GM18909 (cell line): ENCODE measurements at regions not wholly inside any gene's neighbourhood (a gene's known extent, or its start where the extent isn't known, plus 50 kb on each side); places are given as distances from the start of the nearest gene placed in this dataset.
"Not testable (repeated sequence)": the region's sequence is repeated elsewhere in the genome, so short reads cannot be mapped to it uniquely, and the experiment has no call there.

Experiments used
- ATAC-seq: cut with Tn5 transposase; IDR thresholded peaks from one replicate; pipeline ENCODE4 v1.9.1; 2021; ENCODE audit warnings: mild to moderate bottlenecking; ENCODE audit not compliant: unreplicated experiment, poor library complexity

GRCh38 chr1:34366875-34367624 lies 190.3 kb downstream of the C1orf94 start:
- no peak for ATAC-seq

GRCh38 chr1:34367954-34368353 lies 191.2 kb downstream of the C1orf94 start:
- no peak for ATAC-seq

GRCh38 chr1:34369701-34370455 lies 193.2 kb downstream of the C1orf94 start:
- ATAC-seq: no peak

GRCh38 chr1:34370748-34371147 lies 194.0 kb downstream of the C1orf94 start:
- ATAC-seq: no peak

- not testable (repeated sequence) for ATAC-seq
Observed at GRCh38 chr1:34371179-34371578, 194.5 kb downstream of the C1orf94 start.

GRCh38 chr1:34371829-34372532 lies 195.3 kb downstream of the C1orf94 start:
- no peak for ATAC-seq

GRCh38 chr1:34372891-34373290 lies 196.2 kb downstream of the C1orf94 start:
- ATAC-seq: no peak

- ATAC-seq: no peak
Observed at GRCh38 chr1:34373912-34374311, 197.2 kb downstream of the C1orf94 start.

- ATAC-seq: no peak
Observed at GRCh38 chr1:34376531-34376930, 199.8 kb downstream of the C1orf94 start.

GRCh38 chr1:34378968-34379856 lies 202.5 kb downstream of the C1orf94 start:
- ATAC-seq: no peak

- ATAC-seq: no peak
Observed at GRCh38 chr1:34379911-34380310, 203.2 kb downstream of the C1orf94 start.

GRCh38 chr1:34380526-34381124 lies 203.9 kb downstream of the C1orf94 start:
- no peak for ATAC-seq

GRCh38 chr1:34389974-34390373 lies 213.3 kb downstream of the C1orf94 start:
- ATAC-seq: no peak

GRCh38 chr1:34396042-34396441 lies 219.3 kb downstream of the C1orf94 start:
- ATAC-seq: no peak

- no peak for ATAC-seq
Observed at GRCh38 chr1:34398241-34398915, 221.7 kb downstream of the C1orf94 start.

GRCh38 chr1:34398916-34399275 lies 222.2 kb downstream of the C1orf94 start:
- no peak for ATAC-seq

- ATAC-seq: no peak
Observed at GRCh38 chr1:34400675-34401074, 224.0 kb downstream of the C1orf94 start.

- no peak for ATAC-seq
Observed at GRCh38 chr1:34403156-34403555, 226.4 kb downstream of the C1orf94 start.

- ATAC-seq: no peak
Observed at GRCh38 chr1:34404804-34405203, 228.1 kb downstream of the C1orf94 start.
